Neural crest cell (in vitro differentiated cells): ENCODE measurements at regions not wholly inside any gene's neighbourhood (a gene's known extent, or its start where the extent isn't known, plus 50 kb on each side); places are given as distances from the start of the nearest gene placed in this dataset.
A peak's percentile ranks its signal among the peaks of the same experiment; 100 is the strongest.

Source experiments
- DNase-seq: peaks from one replicate; pipeline ENCODE4 v3.0.0; 2021; ENCODE audit warnings: low read depth, mixed read lengths, low spot score
- H3K27ac Mint-ChIP-seq: one replicate; pipeline ENCODE4 v1.8.0; 2021; ENCODE audit warnings: mild to moderate bottlenecking, mixed read lengths; ENCODE audit not compliant: unreplicated experiment
- H3K27me3 Mint-ChIP-seq: 2 replicates; pipeline ENCODE4 v1.8.0; 2021; ENCODE audit warnings: low read depth, mild to moderate bottlenecking, mixed read lengths
- H3K36me3 Mint-ChIP-seq: 2 replicates; pipeline ENCODE4 v1.8.0; 2021; ENCODE audit warnings: low read depth, mild to moderate bottlenecking, mixed read lengths
- H3K4me1 Mint-ChIP-seq: 2 replicates; pipeline ENCODE4 v1.8.0; 2021; ENCODE audit warnings: mixed read lengths
- H3K4me3 Mint-ChIP-seq: one replicate; pipeline ENCODE4 v1.8.0; 2021; ENCODE audit warnings: mild to moderate bottlenecking, mixed read lengths
- H3K9me3 Mint-ChIP-seq: 2 replicates; pipeline ENCODE4 v1.8.0; 2021; ENCODE audit warnings: mixed read lengths
- TF ChIP-seq, protein P1 (sequence below): fragments of 200-600 bp; sonication (generic); conservative IDR thresholded peaks from 2 replicates; pipeline ENCODE4 v1.5.0; 2021; ENCODE audit warnings: antibody characterized with exemption, mild to moderate bottlenecking

DNA sequence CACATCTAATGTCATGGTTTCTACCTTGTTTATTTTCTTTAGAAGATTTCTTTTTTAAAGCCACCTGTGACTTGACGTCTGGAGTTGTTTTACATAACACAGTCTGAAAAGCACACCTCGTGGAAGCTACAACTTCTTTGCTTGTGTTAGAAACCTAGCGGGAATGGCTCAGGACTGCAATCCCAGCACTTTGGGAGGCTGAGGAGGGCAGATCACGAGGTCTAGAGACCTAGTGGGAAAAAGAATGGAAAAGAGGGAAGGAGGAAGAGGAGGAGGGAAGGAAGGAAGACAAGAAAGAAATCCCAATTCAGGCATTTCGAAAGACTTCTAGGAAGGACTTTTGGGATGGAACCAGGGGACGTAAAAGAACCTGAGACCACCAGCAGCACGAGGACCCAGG lies 146.3 kb upstream of the CELF2 start:
- DNase-seq: no peak
- Mint-ChIP-seq H3K27ac (no peak overlapping the region), H3K4me3 (peak overlapping the region; percentile 79), H3K27me3 (no peaks in the 10 kb centered on the region), H3K36me3 (no peaks in the 10 kb centered on the region), H3K4me1 (peaks cover 27% of the 10 kb centered on the region), H3K9me3 (peaks cover 3% of the 10 kb centered on the region)
- TF ChIP-seq, protein P1, sequence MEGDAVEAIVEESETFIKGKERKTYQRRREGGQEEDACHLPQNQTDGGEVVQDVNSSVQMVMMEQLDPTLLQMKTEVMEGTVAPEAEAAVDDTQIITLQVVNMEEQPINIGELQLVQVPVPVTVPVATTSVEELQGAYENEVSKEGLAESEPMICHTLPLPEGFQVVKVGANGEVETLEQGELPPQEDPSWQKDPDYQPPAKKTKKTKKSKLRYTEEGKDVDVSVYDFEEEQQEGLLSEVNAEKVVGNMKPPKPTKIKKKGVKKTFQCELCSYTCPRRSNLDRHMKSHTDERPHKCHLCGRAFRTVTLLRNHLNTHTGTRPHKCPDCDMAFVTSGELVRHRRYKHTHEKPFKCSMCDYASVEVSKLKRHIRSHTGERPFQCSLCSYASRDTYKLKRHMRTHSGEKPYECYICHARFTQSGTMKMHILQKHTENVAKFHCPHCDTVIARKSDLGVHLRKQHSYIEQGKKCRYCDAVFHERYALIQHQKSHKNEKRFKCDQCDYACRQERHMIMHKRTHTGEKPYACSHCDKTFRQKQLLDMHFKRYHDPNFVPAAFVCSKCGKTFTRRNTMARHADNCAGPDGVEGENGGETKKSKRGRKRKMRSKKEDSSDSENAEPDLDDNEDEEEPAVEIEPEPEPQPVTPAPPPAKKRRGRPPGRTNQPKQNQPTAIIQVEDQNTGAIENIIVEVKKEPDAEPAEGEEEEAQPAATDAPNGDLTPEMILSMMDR: no peak

DNA sequence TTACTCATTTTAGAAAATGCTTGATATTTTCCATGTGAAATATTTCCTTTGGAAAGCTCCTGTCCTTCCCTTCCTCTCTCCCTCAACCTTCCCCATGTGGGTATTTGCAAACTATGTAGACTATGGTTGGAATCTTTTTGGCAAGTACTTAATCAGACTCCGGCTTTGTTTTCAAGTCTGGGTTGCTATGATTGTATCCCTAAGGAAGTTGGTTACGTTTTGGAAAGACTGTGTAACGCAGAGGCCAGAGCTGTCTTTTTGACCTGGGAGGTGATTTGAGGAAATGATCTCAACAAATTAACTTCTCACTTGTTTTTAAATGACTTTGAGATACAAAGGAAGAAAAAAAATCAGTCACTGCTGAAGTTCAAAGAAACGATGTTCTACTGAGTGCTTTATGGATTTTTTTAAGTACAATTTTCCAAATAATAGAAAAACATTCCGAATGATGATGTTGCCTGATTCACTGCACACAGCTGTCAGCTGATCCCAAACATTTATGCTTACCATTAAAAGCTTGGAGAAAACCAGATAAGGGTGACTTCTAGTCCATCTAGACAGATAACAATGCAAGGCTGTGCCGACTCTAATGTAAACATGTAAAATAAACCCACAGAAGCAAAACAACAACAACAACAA lies 145.5 kb upstream of the CELF2 start:
- peak overlapping the region; percentile 7 for H3K27ac Mint-ChIP-seq

DNA sequence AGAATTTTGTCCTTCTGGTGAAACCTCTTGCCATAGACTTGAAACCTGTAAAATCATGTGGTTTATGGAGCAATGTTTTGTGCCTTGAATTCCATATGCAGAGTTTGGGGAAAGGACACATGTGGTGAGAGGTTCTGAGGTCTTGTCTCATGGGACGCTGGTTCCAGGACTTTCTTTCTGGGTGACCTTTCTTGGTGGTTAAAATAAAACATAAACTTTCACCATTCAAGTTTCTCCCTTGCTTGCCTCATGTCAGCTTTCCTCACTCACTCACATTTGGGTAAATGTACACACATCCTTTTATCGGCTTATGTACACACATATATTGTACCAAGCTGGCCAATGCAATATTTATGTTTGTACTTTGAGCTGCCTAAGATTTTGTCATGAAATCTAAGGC lies 144.9 kb upstream of the CELF2 start:
- H3K36me3 Mint-ChIP-seq: no peaks in the 10 kb centered on the region
- peaks cover 40% of the 10 kb centered on the region for H3K4me1 Mint-ChIP-seq
- TF ChIP-seq, protein P1: no peak
- no peak for DNase-seq
- no peak overlapping the region for H3K27ac Mint-ChIP-seq
- H3K9me3 Mint-ChIP-seq: no peaks in the 10 kb centered on the region
- H3K4me3 Mint-ChIP-seq: no peak overlapping the region
- no peaks in the 10 kb centered on the region for H3K27me3 Mint-ChIP-seq

More for the DNA sequence above, 145.5 kb upstream of the CELF2 start:
- TF ChIP-seq, protein P1: no peak
- H3K4me1 Mint-ChIP-seq: peaks cover 34% of the 10 kb centered on the region
- no peaks in the 10 kb centered on the region for H3K27me3 Mint-ChIP-seq
- no peak overlapping the region for H3K4me3 Mint-ChIP-seq
- H3K9me3 Mint-ChIP-seq: peaks cover 3% of the 10 kb centered on the region
- no peak for DNase-seq
- no peaks in the 10 kb centered on the region for H3K36me3 Mint-ChIP-seq

DNA sequence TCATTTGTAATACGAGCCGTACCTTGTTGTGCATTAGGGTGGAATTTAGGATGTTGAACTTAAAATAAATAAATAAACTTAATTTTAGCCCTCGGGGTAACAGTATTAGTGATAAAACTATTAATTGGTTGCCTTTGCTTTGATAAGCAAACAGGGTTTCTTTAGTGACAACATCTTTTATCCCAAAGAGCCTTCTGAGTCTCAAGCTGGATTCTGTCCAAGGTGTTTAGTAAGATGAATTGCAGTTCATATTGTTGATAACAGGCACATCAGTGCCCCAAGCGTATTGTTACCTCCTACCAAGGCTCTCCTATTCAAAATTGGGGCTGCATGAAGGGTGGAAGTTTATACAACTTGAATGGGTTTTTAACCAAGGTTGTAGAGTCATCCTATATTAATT lies 144.4 kb upstream of the CELF2 start:
- no peak overlapping the region for H3K4me3 Mint-ChIP-seq
- no peak for DNase-seq
- H3K36me3 Mint-ChIP-seq: no peaks in the 10 kb centered on the region
- no peaks in the 10 kb centered on the region for H3K9me3 Mint-ChIP-seq
- H3K27ac Mint-ChIP-seq: no peak overlapping the region
- H3K27me3 Mint-ChIP-seq: no peaks in the 10 kb centered on the region
- H3K4me1 Mint-ChIP-seq: peaks cover 45% of the 10 kb centered on the region
- TF ChIP-seq, protein P1: no peak

DNA sequence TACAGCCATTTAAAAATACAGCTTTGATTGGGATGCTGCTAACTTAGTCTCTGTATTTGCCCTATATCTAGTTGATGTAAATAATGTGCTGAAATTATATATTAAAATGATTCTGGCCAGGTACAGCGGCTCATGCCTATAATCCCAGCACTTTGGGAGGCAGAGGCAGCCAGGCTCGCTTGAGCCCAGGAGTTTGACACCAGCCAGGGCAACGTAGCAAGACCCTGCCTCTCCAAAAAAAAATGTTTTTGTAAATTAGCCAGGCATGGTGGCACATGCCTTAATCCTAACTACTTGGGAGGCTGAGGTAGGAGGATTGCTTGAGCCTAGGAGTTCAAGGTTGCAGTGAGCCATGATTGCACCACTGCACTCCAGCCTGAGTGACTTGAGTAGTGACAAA lies 143.8 kb upstream of the CELF2 start:
- no peaks in the 10 kb centered on the region for H3K27me3 Mint-ChIP-seq
- no peaks in the 10 kb centered on the region for H3K36me3 Mint-ChIP-seq
- H3K4me1 Mint-ChIP-seq: peaks cover 51% of the 10 kb centered on the region

More for the DNA sequence above, 143.8 kb upstream of the CELF2 start:
- H3K27ac Mint-ChIP-seq: no peak overlapping the region
- TF ChIP-seq, protein P1: no peak
- H3K9me3 Mint-ChIP-seq: no peaks in the 10 kb centered on the region
- H3K4me3 Mint-ChIP-seq: no peak overlapping the region
- no peak for DNase-seq
